K562 (cell line): ENCODE measurements at regions not wholly inside any gene's neighbourhood (a gene's known extent, or its start where the extent isn't known, plus 50 kb on each side); places are given as distances from the start of the nearest gene placed in this dataset.

Source experiments
- FOXA3 ChIP-seq, 2 experiments: fragments of 450-650 bp in 1 of 2; sonication (generic) in 1 of 2; formaldehyde crosslinking; IDR thresholded peaks in 1 of 2; conservative IDR thresholded peaks in 1 of 2; 2 replicates each; pipeline versions ENCODE4 v1.4.0 to v1.8.0; 2020 to 2022; ENCODE audit warnings: mild to moderate bottlenecking in 2 of 2, missing genetic modification reagents in 1 of 2
- HNRNPL ChIP-seq: fragments of 200-400 bp; formaldehyde crosslinking; IDR thresholded peaks from 2 replicates; pipeline ENCODE4 v1.6.1; 2017; ENCODE audit warnings: low read depth, mild to moderate bottlenecking, low read length
- JUND ChIP-seq, 2 experiments: IDR thresholded peaks; 2 replicates in 1 of 2; 3 replicates in 1 of 2; pipeline ENCODE4 v1.6.1; 2011; ENCODE audit warnings: borderline replicate concordance in 2 of 2, low read depth in 2 of 2, low read length in 2 of 2, improper control_type of control experiment in 1 of 2, missing biosample characterization in 1 of 2, missing genetic modification characterization in 1 of 2, missing genetic modification reagents in 1 of 2
- RBM25 ChIP-seq: fragments of 200-400 bp; formaldehyde crosslinking; IDR thresholded peaks from 2 replicates; pipeline ENCODE4 v1.6.1; 2018; ENCODE audit warnings: low read length, low read depth, moderate library complexity; ENCODE audit not compliant: severe bottlenecking
- RFX7 ChIP-seq: fragments of 250-450 bp; sonication (Bioruptor Pico); IDR thresholded peaks from 2 replicates; pipeline ENCODE4 v1.5.1; 2021; ENCODE audit warnings: mild to moderate bottlenecking
- TCF7 ChIP-seq: sonication (generic); IDR thresholded peaks from 2 replicates; pipeline ENCODE4 v1.6.1; 2016; ENCODE audit warnings: antibody characterized with exemption, borderline replicate concordance
- TOE1 ChIP-seq, 2 experiments: fragments of 450-650 bp in 1 of 2; sonication (generic) in 1 of 2; formaldehyde crosslinking in 1 of 2; IDR thresholded peaks; 2 replicates each; pipeline versions ENCODE4 v1.7.1 to v1.8.0; 2016 to 2022; ENCODE audit warnings: borderline replicate concordance in 2 of 2, mild to moderate bottlenecking in 2 of 2, antibody characterized with exemption in 1 of 2, inconsistent platforms in 1 of 2, low read depth in 1 of 2, missing genetic modification reagents in 1 of 2, moderate library complexity in 1 of 2
- ZNF431 ChIP-seq: sonication (generic); formaldehyde crosslinking; IDR thresholded peaks from 2 replicates; pipeline ENCODE4 v1.8.0; 2022; ENCODE audit warnings: mild to moderate bottlenecking, missing genetic modification reagents
- ZNF785 ChIP-seq: fragments of 250-450 bp; sonication (Bioruptor Pico); IDR thresholded peaks from 2 replicates; pipeline ENCODE4 v1.4.0; 2020; ENCODE audit warnings: mild to moderate bottlenecking
- TF ChIP-seq, protein P1 (sequence below): fragments of 450-650 bp; conservative IDR thresholded peaks from 2 replicates; pipeline ENCODE4 v1.6.1; 2016; ENCODE audit warnings: missing genetic modification characterization, low read depth, mild to moderate bottlenecking, control low read depth, missing compliant biosample characterization
- TF ChIP-seq, protein P2 (sequence below), 3 experiments: IDR thresholded peaks in 2 of 3; conservative IDR thresholded peaks in 1 of 3; 2 replicates each; pipeline ENCODE4 v1.5.1; 2011 to 2012; ENCODE audit warnings: low read length in 3 of 3, mild to moderate bottlenecking in 3 of 3, control low read depth in 2 of 3, improper control_type of control experiment in 1 of 3, inconsistent platforms in 1 of 3, low read depth in 1 of 3, mixed read lengths in 1 of 3, moderate library complexity in 1 of 3; ENCODE audit not compliant: insufficient read depth in 2 of 3
- TF ChIP-seq, protein P3 (sequence below): fragments of 200-800 bp; sonication (Bioruptor generic); IDR thresholded peaks from 2 replicates; pipeline ENCODE4 v1.6.1; 2016; ENCODE audit warnings: missing genetic modification characterization, missing compliant biosample characterization

DNA sequence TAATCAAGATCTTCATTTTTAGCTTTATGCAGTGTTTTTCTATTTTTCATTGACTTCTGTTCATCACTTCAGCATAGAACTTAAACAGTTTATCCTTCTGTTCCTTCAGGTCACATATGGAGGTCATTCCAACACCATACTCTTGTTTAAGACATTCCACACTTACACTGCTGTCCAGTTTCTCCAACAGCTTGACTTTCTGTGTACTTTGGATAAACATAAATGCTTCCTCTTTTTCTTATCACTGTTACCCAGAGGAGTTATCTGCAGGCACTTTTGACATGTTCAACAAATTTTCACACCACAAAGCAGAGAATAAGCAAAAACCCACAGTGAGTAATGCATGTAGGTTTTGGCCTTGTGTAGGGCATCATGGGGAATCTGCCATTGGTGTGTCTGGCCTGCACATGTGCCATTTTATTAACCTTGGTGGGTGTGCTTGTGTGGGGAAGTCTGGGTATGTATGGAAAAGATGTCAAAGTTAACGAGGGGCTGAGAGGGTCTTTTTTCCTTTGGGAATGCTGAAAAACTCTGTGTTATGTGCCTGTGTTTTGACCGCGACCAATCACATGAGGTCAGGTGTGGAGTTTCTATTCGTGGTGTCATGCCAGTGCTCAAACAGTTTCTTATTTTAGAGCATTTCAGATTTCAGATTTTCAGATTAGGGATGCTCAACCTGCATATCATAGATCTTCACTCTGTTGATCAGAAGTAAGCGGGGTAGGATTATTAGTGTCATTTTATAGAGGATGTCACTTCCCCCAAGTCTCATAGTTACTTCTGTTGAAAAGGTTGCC is 53.9 kb upstream of the ACVR1 start (continued):
- TF ChIP-seq, protein P1, sequence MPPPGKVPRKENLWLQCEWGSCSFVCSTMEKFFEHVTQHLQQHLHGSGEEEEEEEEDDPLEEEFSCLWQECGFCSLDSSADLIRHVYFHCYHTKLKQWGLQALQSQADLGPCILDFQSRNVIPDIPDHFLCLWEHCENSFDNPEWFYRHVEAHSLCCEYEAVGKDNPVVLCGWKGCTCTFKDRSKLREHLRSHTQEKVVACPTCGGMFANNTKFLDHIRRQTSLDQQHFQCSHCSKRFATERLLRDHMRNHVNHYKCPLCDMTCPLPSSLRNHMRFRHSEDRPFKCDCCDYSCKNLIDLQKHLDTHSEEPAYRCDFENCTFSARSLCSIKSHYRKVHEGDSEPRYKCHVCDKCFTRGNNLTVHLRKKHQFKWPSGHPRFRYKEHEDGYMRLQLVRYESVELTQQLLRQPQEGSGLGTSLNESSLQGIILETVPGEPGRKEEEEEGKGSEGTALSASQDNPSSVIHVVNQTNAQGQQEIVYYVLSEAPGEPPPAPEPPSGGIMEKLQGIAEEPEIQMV (tag) = peak; percentile 78
- TF ChIP-seq, protein P2, sequence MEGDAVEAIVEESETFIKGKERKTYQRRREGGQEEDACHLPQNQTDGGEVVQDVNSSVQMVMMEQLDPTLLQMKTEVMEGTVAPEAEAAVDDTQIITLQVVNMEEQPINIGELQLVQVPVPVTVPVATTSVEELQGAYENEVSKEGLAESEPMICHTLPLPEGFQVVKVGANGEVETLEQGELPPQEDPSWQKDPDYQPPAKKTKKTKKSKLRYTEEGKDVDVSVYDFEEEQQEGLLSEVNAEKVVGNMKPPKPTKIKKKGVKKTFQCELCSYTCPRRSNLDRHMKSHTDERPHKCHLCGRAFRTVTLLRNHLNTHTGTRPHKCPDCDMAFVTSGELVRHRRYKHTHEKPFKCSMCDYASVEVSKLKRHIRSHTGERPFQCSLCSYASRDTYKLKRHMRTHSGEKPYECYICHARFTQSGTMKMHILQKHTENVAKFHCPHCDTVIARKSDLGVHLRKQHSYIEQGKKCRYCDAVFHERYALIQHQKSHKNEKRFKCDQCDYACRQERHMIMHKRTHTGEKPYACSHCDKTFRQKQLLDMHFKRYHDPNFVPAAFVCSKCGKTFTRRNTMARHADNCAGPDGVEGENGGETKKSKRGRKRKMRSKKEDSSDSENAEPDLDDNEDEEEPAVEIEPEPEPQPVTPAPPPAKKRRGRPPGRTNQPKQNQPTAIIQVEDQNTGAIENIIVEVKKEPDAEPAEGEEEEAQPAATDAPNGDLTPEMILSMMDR (IDR thresholded peaks at IDR 0.05 in 2 of 3, conservative IDR thresholded peaks at IDR 0.05 in 1 of 3; ENCODE audit: insufficient read depth in 2 of 3, low read depth in 1 of 3, low read length in 3 of 3) = no peak; a peak in 1 of 6 replicates
- TF ChIP-seq JUND (IDR thresholded peaks at IDR 0.05; ENCODE audit: borderline replicate concordance, low read depth, low read length) (peak; percentile 95), JUND (tag; IDR thresholded peaks at IDR 0.05; ENCODE audit: borderline replicate concordance, low read depth, low read length) (peak; percentile 94; the same call in 2 of the 3 replicates), ZNF785 (CRISPR knock-in tag) (no peak), TOE1 (IDR thresholded peaks at IDR 0.05; ENCODE audit: borderline replicate concordance) (peak; percentile 83), TOE1 (CRISPR knock-in tag; IDR thresholded peaks at IDR 0.05; ENCODE audit: borderline replicate concordance, low read depth) (no peak), FOXA3 (CRISPR knock-in tag; conservative IDR thresholded peaks at IDR 0.05 in 1 of 2, IDR thresholded peaks at IDR 0.05 in 1 of 2) (peak; percentile 97 to 100), RFX7 (peak; percentile 77; the same call in 1 of the 2 replicates), RBM25 (no peak), HNRNPL (no peak), ZNF431 (CRISPR knock-in tag) (peak; percentile 76; the same call in 1 of the 2 replicates), TCF7 (peak; percentile 76)
- TF ChIP-seq, protein P3, sequence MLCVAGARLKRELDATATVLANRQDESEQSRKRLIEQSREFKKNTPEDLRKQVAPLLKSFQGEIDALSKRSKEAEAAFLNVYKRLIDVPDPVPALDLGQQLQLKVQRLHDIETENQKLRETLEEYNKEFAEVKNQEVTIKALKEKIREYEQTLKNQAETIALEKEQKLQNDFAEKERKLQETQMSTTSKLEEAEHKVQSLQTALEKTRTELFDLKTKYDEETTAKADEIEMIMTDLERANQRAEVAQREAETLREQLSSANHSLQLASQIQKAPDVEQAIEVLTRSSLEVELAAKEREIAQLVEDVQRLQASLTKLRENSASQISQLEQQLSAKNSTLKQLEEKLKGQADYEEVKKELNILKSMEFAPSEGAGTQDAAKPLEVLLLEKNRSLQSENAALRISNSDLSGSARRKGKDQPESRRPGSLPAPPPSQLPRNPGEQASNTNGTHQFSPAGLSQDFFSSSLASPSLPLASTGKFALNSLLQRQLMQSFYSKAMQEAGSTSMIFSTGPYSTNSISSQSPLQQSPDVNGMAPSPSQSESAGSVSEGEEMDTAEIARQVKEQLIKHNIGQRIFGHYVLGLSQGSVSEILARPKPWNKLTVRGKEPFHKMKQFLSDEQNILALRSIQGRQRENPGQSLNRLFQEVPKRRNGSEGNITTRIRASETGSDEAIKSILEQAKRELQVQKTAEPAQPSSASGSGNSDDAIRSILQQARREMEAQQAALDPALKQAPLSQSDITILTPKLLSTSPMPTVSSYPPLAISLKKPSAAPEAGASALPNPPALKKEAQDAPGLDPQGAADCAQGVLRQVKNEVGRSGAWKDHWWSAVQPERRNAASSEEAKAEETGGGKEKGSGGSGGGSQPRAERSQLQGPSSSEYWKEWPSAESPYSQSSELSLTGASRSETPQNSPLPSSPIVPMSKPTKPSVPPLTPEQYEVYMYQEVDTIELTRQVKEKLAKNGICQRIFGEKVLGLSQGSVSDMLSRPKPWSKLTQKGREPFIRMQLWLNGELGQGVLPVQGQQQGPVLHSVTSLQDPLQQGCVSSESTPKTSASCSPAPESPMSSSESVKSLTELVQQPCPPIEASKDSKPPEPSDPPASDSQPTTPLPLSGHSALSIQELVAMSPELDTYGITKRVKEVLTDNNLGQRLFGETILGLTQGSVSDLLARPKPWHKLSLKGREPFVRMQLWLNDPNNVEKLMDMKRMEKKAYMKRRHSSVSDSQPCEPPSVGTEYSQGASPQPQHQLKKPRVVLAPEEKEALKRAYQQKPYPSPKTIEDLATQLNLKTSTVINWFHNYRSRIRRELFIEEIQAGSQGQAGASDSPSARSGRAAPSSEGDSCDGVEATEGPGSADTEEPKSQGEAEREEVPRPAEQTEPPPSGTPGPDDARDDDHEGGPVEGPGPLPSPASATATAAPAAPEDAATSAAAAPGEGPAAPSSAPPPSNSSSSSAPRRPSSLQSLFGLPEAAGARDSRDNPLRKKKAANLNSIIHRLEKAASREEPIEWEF (CRISPR knock-in tag) = peak; percentile 98
